Dedifferentiated amniotic fluid mesenchymal stem cell (primary cell): ENCODE measurements at regions not wholly inside any gene's neighbourhood (a gene's known extent, or its start where the extent isn't known, plus 50 kb on each side); places are given as distances from the start of the nearest gene placed in this dataset.

Source experiments
- DNase-seq: peaks from one replicate; pipeline ENCODE4 v3.0.0-alpha.2; 2016; ENCODE audit errors: extremely low spot score

GRCh38 chr3:88573472-88573871 lies 423.7 kb downstream of the C3orf38 start:
- no peak for DNase-seq

GRCh38 chr3:88574146-88574545 lies 424.4 kb downstream of the C3orf38 start:
- no peak for DNase-seq

- DNase-seq, result no peak
Observed at GRCh38 chr3:88584451-88584850, 434.7 kb downstream of the C3orf38 start.

GRCh38 chr3:88586121-88586640 lies 436.4 kb downstream of the C3orf38 start:
- no peak for DNase-seq

GRCh38 chr3:88589138-88589537 lies 439.4 kb downstream of the C3orf38 start:
- DNase-seq, result no peak

GRCh38 chr3:88595026-88595425 lies 445.3 kb downstream of the C3orf38 start:
- no peak for DNase-seq

GRCh38 chr3:88596451-88596850 lies 446.7 kb downstream of the C3orf38 start:
- DNase-seq, result no peak

GRCh38 chr3:88610820-88611219 lies 461.1 kb downstream of the C3orf38 start:
- no peak for DNase-seq

- no peak for DNase-seq
Observed at GRCh38 chr3:88611826-88612326, 462.1 kb downstream of the C3orf38 start.

- no peak for DNase-seq
Observed at GRCh38 chr3:88616413-88616812, 466.7 kb downstream of the C3orf38 start.

GRCh38 chr3:88617283-88617682 lies 467.5 kb downstream of the C3orf38 start:
- DNase-seq, result no peak

- DNase-seq, result no peak
Observed at GRCh38 chr3:88618021-88618645, 468.4 kb downstream of the C3orf38 start.

GRCh38 chr3:88621586-88621985 lies 471.8 kb downstream of the C3orf38 start:
- no peak for DNase-seq

- no peak for DNase-seq
Observed at GRCh38 chr3:88623709-88624108, 473.9 kb downstream of the C3orf38 start.

GRCh38 chr3:88626456-88627120 lies 476.8 kb downstream of the C3orf38 start:
- no peak for DNase-seq

- no peak for DNase-seq
Observed at GRCh38 chr3:88628901-88629300, 478.5 kb upstream of the EPHA3 start.

GRCh38 chr3:88632226-88632625 lies 475.2 kb upstream of the EPHA3 start:
- DNase-seq, result no peak

- DNase-seq, result no peak
Observed at GRCh38 chr3:88640581-88640980, 466.8 kb upstream of the EPHA3 start.

GRCh38 chr3:88641033-88641604 lies 466.3 kb upstream of the EPHA3 start:
- DNase-seq, result no peak

GRCh38 chr3:88657459-88657858 lies 450.0 kb upstream of the EPHA3 start:
- no peak for DNase-seq

- no peak for DNase-seq
Observed at GRCh38 chr3:88661433-88661824, 446.0 kb upstream of the EPHA3 start.

- no peak for DNase-seq
Observed at GRCh38 chr3:88668180-88668579, 439.2 kb upstream of the EPHA3 start.

GRCh38 chr3:88671573-88671972 lies 435.8 kb upstream of the EPHA3 start:
- no peak for DNase-seq
